DOHH2 (cell line): ENCODE measurements at regions not wholly inside any gene's neighbourhood (a gene's known extent, or its start where the extent isn't known, plus 50 kb on each side); places are given as distances from the start of the nearest gene placed in this dataset.

Experiments used
- H3F3A ChIP-seq: fragments of 200-600 bp; sonication (generic), shearing (Covaris generic); 2 replicates; pipeline ENCODE4 v1.6.0; 2016; ENCODE audit warnings: antibody characterized with exemption, mild to moderate bottlenecking; ENCODE audit not compliant: control insufficient read depth, insufficient read depth
- H3K27ac ChIP-seq: fragments of 200-600 bp; sonication (generic); 2 replicates; pipeline ENCODE4 v1.5.1; 2014; ENCODE audit warnings: low read depth, mild to moderate bottlenecking, low read length, moderate library complexity
- H3K27me3 ChIP-seq: fragments of 200-600 bp; sonication (generic); 2 replicates; pipeline ENCODE4 v1.6.1; 2014; ENCODE audit warnings: mild to moderate bottlenecking, low read length, mixed read lengths; ENCODE audit not compliant: control insufficient read depth
- H3K36me3 ChIP-seq: fragments of 200-600 bp; sonication (generic); 2 replicates; pipeline ENCODE4 v1.6.1; 2014; ENCODE audit warnings: mild to moderate bottlenecking, low read length, moderate library complexity, mixed read lengths; ENCODE audit not compliant: control insufficient read depth
- H3K4me1 ChIP-seq: fragments of 200-600 bp; sonication (generic); 2 replicates; pipeline ENCODE4 v1.6.1; 2014; ENCODE audit warnings: mild to moderate bottlenecking, low read length, mixed read lengths; ENCODE audit not compliant: control insufficient read depth
- H3K4me2 ChIP-seq: fragments of 200-600 bp; sonication (generic); 2 replicates; pipeline ENCODE4 v1.6.0; 2014; ENCODE audit warnings: mild to moderate bottlenecking, low read length, moderate library complexity
- H3K4me3 ChIP-seq: fragments of 200-600 bp; sonication (generic); 2 replicates; pipeline ENCODE4 v1.5.1; 2014; ENCODE audit warnings: mild to moderate bottlenecking, low read length, mixed read lengths
- H3K79me2 ChIP-seq: fragments of 200-600 bp; sonication (generic); 2 replicates; pipeline ENCODE4 v1.6.1; 2014; ENCODE audit warnings: mild to moderate bottlenecking, low read length, mixed read lengths; ENCODE audit not compliant: control insufficient read depth
- H3K9me2 ChIP-seq: fragments of 200-600 bp; sonication (generic); replicated peaks from 2 replicates; pipeline ENCODE4 v1.6.1; 2014; ENCODE audit warnings: mild to moderate bottlenecking, low read length, mixed read lengths; ENCODE audit not compliant: control insufficient read depth
- H3K9me3 ChIP-seq: fragments of 200-600 bp; sonication (generic); 2 replicates; pipeline ENCODE4 v1.6.1; 2014; ENCODE audit warnings: antibody characterized with exemption, low read length, mixed read lengths; ENCODE audit not compliant: control insufficient read depth, insufficient read depth
- H4K20me1 ChIP-seq: fragments of 200-600 bp; sonication (generic); 2 replicates; pipeline ENCODE4 v1.6.0; 2014; ENCODE audit warnings: low read depth, mild to moderate bottlenecking, antibody characterized with exemption, low read length, moderate library complexity; ENCODE audit not compliant: control insufficient read depth, insufficient read depth
- CTCF ChIP-seq: fragments of 200-600 bp; sonication (generic); IDR thresholded peaks from one replicate; pipeline ENCODE4 v1.5.1; 2014; ENCODE audit warnings: antibody characterized with exemption, mild to moderate bottlenecking, low read depth, low read length; ENCODE audit not compliant: poor library complexity, severe bottlenecking
- EZH2phosphoT487 ChIP-seq: fragments of 200-600 bp; sonication (generic); IDR thresholded peaks from 2 replicates; pipeline ENCODE4 v1.6.1; 2017; ENCODE audit warnings: borderline replicate concordance, mild to moderate bottlenecking, antibody characterized with exemption, low read length, moderate library complexity, mixed read lengths

- Histone ChIP-seq H3K9me3 (no peaks in the 10 kb centered on the region), H3K27me3 (no peaks in the 10 kb centered on the region)
- no peak for TF ChIP-seq CTCF
- TF ChIP-seq EZH2phosphoT487 = no peak
Measured at GRCh38 chr4:179248821-179249220, 1806.6 kb upstream of the AGA start.

GRCh38 chr4:179268791-179269190 is 1826.6 kb upstream of the AGA start:
- Histone ChIP-seq H3F3A (no peaks in the 10 kb centered on the region), H3K27ac (no peak overlapping the region), H4K20me1 (no peaks in the 10 kb centered on the region), H3K36me3 (no peaks in the 10 kb centered on the region), H3K4me2 (no peak overlapping the region), H3K27me3 (no peaks in the 10 kb centered on the region), H3K4me1 (no peaks in the 10 kb centered on the region), H3K79me2 (no peaks in the 10 kb centered on the region), H3K9me2 (no peaks in the 10 kb centered on the region), H3K4me3 (no peak overlapping the region), H3K9me3 (peaks cover 4% of the 10 kb centered on the region)
- TF ChIP-seq CTCF = no peak
- TF ChIP-seq EZH2phosphoT487 = no peak

More at GRCh38 chr4:179248821-179249220, 1806.6 kb upstream of the AGA start:
- Histone ChIP-seq H3K79me2 (no peaks in the 10 kb centered on the region), H3K4me1 (no peaks in the 10 kb centered on the region), H3F3A (no peaks in the 10 kb centered on the region), H3K4me2 (no peak overlapping the region), H3K9me2 (no peaks in the 10 kb centered on the region), H3K36me3 (no peaks in the 10 kb centered on the region), H4K20me1 (no peaks in the 10 kb centered on the region), H3K27ac (no peak overlapping the region), H3K4me3 (no peak overlapping the region)

- H3K27me3 ChIP-seq = no peaks in the 10 kb centered on the region
- TF ChIP-seq EZH2phosphoT487 = no peak
- no peak for TF ChIP-seq CTCF
- H4K20me1 ChIP-seq = no peaks in the 10 kb centered on the region
- no peak overlapping the region for H3K4me3 ChIP-seq
- no peaks in the 10 kb centered on the region for H3K79me2 ChIP-seq
- H3K4me1 ChIP-seq = no peaks in the 10 kb centered on the region
- H3K9me3 ChIP-seq = no peaks in the 10 kb centered on the region
- no peak overlapping the region for H3K27ac ChIP-seq
- no peaks in the 10 kb centered on the region for H3K9me2 ChIP-seq
- no peak overlapping the region for H3K4me2 ChIP-seq
- H3F3A ChIP-seq = no peaks in the 10 kb centered on the region
- no peaks in the 10 kb centered on the region for H3K36me3 ChIP-seq
Measured at GRCh38 chr4:179272282-179272681, 1830.0 kb upstream of the AGA start.

GRCh38 chr4:179278647-179279046 is 1836.4 kb upstream of the AGA start:
- H3K9me3 ChIP-seq = no peaks in the 10 kb centered on the region
- no peak overlapping the region for H3K4me2 ChIP-seq
- H3K4me3 ChIP-seq = no peak overlapping the region
- no peaks in the 10 kb centered on the region for H3K27me3 ChIP-seq
- H3K79me2 ChIP-seq = no peaks in the 10 kb centered on the region
- TF ChIP-seq CTCF = no peak
- no peak for TF ChIP-seq EZH2phosphoT487
- H3K36me3 ChIP-seq = no peaks in the 10 kb centered on the region
- no peaks in the 10 kb centered on the region for H3F3A ChIP-seq
- no peaks in the 10 kb centered on the region for H3K9me2 ChIP-seq
- no peaks in the 10 kb centered on the region for H3K4me1 ChIP-seq
- H4K20me1 ChIP-seq = no peaks in the 10 kb centered on the region
- H3K27ac ChIP-seq = no peak overlapping the region
